NCI-H1436 (cell line): ENCODE measurements at regions not wholly inside any gene's neighbourhood (a gene's known extent, or its start where the extent isn't known, plus 50 kb on each side); places are given as distances from the start of the nearest gene placed in this dataset.

Experiments used
- DNase-seq: peaks from one replicate; lab custom pipeline; 2025; lab: John Stamatoyannopoulos, UW

DNA sequence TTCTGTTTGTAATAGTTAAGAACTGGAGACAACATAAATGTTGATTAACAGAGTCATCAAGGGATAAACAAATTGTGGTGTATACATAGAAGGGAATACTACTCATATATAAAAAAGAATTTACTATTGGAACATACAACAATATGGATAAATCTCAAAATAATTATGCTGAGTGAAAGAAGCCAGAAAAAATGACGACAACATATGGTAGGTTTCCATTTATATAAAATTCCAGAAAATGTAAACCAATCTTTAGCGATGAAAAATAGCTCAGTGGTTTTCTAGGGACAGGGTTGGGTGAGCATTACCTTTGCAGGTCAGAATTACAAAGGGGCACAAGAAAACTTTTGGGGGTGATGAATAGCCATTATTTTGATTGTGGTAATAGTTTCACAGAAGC, 431.6 kb downstream of the PTPRU start:
- DNase-seq, result no peak

DNA sequence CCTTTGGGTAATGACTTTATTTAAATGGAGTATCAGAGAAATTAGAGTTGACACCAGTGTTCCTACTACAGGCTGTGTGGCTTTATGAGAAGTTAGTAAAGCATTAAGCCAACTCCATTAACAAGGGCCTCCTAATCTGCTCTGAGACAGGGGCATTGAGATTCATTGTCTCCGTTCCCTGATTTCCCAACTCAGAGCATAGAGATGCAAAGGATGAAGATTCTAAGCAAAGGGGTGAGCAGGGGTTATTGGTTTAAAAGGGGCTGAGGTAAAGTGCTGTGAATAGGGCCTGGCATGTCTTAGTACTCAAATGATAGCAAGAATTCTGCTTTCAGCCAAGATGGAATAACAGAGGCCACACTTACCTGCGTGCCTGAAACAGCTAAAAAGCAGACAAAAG, 428.4 kb downstream of the PTPRU start:
- no peak for DNase-seq

DNA sequence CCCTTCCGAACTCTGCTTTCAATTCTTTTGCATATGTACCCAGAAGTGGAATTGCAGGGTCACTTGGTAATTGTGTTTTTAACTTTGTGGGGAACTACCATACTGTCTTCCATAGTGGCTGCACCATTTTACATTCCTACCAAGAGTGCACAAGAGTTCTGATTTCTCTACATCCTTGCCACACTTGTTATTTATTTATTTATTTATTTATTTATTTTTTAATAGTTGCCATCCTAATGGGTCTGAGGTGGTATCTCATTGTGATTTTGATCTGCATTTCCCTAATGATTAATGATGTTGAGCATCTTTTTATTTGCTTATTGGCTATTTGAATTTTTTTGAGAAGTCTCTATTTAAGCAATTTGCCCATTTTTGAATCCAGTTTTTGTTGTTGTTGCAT, 422.4 kb downstream of the PTPRU start:
- no peak for DNase-seq

DNA sequence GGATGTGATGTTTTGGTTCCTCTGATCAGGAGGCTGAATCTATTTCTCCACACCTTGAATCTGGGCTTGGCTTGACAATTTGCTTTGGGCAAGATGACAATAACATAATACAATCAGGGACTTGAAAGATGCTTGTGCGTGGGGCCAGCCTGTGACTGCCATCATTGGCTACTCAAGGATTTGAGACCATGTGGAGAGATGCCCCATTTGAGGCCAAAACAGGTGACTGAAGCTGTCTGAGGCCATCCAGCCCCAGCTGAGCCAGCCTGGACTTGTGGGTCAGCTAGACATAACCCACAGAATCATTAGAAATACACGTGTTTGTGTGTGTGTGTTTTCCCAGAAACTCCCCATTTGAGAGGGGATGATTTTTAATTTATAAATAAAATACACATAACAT, 421.5 kb downstream of the PTPRU start:
- no peak for DNase-seq

DNA sequence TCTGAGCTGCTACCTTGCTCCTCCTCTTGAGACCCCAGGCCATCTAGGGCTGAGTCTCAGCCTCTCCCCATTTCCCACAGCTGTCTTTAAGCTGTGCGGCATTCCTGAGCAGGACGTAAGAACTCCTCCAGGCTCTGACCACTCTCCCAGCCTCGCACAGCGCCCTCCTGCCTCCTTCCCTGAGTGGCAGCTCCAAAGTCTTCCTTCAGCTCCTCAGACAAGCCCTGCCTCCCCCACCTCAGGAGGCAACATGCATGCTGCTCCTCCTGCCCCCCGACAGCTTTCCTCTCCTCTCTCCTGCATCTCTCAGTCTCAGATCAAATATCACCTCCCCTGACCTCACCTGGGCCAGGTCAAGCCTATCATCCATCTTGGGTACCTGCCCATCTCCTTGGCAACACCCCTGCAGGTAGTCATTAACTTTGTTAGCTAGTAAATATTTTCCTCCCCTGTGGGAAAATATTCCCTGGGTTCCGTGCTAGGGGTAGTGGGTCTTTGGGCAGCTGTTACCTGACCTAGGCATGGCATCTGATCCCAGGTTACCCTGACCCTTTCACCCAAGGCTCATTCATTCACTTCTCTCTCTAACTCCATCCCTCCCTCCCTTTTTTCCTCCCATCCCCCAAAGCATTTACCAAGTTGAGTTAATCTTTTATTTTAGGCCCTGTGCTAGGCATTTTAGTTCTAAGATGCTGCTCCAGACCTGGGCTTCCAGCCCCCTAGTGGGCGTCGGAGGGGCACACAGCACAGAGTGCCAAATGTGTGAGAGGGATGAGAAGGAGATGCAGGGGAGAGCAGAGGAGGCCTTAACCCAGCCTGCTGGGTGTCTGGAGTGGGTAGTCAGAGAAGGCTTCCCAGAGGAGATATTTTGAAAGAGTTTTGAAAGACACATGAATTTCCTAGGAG, 419.9 kb downstream of the PTPRU start:
- peak; percentile 27 for DNase-seq

DNA sequence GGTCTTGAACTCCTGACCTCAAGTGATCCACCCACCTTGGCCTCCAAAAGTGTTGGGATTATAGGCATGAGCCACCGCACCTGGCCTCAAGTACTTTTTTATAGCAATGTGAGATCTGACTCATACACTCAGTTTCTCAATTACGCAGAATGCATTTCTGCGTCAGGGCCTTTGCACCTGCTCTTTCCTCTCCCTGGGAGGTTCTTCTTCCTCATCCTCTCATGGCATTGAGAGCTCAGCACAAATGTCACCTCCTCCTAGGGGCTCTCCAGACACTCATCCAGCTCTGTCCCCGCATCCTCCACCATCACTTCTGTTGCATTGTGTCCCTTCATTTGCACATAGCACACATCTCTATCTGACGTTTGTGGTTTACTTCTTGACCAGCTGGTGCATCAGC, 418.8 kb downstream of the PTPRU start:
- no peak for DNase-seq

DNA sequence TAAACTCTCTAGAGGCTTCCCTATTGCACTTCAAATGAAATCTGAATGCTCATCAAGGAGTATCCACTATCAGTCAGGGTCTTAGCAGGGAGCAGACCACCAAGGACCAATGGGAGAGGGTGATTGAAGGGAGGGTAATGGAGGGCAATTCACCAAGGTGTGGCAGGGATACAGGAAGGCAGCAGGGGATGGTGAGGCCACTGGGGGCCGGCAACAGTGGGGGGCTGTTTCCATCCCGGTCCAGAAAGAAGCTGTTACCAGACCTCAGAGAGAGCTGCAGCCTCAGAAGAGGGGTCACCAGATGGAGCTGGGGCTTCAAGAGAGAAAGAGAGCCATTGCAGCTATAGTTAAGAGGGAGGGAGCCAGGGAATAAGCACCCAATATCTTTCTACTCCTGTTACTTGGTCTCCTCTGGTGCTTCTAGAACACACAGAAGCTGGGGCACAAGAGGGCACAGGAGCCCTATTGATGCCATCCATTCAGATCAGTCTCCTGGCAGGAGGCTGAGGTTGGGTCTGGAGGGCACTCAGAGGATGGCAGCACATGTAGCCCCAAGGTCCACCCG, 417.6 kb downstream of the PTPRU start:
- no peak for DNase-seq

DNA sequence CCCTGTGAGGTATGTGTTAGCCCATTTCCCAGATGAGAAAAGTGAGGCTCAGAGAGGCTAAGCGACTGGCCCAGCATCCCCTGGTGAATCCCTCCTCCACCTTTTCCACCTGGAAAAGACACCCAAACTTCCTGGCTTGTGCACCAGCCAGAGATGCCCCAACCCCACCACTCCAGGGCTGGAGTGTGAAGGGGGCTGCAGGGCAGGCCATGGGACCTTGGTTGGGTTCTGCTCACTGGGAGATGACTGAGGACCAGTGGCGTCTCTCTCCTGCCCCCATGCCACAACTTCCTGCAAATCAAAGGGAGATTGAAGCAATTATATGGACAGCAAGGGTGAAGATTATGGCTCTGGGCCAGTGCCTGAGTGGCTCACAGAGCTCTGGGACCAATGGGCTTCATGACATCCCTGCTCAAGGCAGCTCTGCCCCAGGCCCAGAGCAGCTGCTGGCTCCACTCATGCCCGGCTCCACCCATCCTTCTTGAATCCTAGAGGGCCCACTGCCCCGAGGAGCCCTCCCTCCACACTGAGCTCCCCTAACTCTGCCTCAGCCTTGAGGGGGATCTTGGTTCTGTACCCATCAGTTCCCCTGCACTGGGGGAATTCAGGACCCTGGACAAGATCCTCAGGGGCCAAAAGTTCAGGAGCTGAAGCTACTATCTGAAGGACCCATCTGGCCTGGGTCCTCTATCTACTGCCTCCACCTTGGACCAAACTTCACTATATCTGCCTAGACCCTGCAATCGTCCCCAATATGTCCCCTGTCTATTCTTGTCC, 416.9 kb downstream of the PTPRU start:
- DNase-seq, result no peak

DNA sequence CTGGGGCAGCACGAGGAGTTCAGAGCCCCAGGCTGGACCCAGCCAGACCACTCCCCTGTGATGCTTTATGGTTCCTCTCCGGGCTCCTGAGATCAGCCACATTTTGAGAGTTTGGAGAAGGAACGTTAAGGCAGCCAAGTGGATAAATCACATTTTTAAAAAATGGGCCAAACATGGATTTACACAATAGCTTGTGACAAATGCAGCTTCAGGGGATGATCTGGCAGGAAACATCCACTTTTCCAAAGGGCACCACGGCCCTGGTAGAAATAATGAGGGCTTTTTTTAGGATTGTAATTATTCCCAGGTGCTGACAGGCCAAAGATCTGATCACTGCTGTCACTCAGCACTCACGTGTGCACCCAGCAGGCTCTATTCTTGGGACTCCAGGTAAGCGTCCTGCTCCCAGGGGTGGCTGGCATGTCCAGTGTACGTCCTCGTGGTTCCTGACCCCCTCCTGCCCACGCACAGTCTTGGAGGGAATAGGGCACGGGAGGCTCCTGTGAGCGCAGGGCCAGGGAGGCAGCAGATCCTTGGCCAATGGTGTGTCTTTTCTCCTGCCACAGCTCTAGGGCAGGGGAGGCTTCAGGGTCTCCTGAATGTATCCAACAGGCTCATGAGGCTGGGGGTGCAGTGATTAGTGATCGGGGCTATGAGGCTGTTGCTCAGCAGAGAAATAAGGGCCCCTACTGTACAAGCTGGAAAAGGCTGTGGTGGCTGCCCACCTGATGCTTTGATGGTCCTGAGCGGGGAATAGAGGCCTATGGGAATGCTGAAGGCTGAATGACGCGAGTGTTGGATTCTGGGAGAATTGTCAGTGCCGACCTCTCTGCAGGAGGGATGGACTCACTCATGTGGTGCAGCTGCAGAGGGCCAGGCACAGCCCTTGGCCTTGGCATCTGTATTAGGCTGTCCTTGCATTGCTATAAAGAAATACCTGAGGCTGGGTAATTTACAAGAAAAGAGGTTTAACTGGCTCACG, 415.7 kb downstream of the PTPRU start:
- DNase-seq, result no peak

DNA sequence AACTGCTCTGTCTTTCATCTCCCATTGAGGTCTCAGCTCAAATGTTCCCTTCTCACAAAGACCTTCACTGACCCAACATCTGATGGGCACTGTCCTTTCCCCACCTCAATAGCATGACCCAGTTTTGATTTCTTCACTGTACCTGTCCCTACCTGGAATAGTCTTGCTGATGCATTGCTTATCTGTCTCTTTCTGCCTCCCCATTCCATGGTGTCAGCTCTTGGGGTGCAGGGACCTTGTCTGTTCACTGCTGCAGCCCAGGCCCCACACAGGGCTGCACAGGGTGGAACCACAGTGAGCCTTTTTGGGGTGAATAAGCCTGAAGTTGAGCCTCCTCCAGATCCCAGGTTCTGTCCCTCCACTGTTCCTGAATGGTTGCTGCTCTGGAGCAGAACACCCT, 414.9 kb downstream of the PTPRU start:
- no peak for DNase-seq

DNA sequence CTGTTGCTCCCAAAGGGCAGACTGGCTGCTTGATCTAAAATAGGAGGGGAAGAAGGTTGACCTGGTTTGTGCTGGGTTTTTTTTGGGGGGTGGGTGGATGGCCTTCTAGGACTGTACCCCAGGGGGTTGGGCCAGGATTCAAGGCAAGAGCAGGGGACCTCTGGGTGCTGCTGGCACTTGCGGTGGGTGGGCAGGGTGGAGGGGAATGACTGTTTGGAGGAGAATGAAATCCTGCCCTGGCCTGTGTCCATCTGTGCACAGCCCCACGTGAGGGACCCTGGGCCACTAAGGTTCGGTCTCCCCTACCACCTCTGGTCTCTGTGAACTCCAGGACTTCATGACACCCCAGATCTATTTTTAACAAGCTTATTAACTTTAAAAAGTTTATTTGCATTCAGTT, 414.2 kb downstream of the PTPRU start:
- DNase-seq, result no peak

DNA sequence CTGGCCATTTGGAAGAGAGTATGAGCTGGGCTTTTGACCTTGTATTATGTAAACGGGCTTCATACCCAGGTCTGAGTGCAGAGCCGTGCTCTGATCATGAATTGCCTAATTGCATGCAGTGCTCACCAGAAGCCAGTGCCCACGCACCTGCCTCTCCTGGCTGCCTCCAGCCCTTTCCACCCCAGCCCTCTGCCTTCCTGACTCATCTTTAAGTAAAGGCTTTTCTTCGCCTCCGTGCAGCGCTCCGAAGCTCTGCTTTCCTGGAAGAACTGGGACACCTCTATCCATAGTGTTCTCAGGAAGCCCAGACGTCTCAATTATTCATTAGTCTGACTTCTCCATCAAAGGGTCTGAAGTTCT, 413.7 kb downstream of the PTPRU start:
- DNase-seq, result no peak

DNA sequence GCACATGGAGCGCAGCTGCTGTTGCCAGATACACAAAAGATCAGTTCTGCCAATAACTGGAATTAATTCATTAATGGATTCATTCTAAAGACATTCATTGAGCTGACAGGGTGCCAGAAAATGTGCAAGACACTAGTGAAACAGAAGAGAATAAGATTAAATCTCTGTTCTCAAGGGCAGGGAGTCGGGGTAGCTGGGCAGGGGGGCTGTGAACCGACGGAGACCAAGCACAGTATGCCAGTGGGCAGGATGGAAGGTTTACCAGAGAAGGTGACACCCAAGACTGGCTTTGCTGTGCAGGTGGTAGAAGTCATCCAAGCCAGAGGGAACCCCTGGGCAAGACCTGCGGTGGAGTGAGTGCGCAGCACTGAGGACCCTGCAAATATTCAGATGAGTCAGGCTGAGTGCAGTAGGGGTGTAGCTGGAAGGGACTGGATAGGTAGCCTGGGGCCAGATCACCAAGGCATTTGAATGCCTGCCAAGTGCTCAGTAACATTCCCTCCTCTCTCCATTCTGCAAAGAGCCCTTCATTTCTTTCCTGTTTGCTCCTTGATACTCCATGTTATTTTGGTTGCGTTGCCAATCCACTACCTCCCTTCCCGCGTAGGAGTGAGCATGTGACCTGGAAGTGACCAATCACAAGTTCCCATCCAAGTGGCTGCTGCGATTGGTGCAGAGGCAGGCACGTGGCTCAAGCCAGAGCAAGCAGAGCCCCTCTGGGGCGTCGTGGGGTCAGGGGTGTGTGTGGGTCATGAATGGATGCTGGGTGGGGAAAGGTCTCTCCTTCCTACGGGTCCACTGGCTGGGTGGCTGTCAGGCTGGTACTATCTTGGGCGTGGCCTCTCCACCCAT, 413.1 kb downstream of the PTPRU start:
- DNase-seq, result no peak

DNA sequence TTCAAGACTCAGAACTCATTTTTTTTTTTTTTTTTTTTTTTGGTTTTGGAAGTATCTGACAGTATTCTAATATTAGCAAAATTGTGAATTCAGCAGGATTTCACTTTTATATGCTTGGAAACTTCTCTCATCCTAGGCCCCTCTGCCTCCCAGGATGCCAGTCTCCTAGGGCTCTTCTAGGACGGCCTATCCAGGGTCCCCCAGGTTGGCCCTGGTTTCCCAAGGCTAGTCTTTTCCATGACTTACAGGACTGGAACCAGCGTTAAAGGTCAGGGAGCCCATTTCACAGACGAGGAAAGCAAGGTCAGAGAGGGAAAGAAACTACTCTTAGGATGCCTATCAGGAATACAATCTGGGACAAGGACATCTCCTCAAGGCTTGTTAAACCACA, 412.5 kb downstream of the PTPRU start:
- no peak for DNase-seq

DNA sequence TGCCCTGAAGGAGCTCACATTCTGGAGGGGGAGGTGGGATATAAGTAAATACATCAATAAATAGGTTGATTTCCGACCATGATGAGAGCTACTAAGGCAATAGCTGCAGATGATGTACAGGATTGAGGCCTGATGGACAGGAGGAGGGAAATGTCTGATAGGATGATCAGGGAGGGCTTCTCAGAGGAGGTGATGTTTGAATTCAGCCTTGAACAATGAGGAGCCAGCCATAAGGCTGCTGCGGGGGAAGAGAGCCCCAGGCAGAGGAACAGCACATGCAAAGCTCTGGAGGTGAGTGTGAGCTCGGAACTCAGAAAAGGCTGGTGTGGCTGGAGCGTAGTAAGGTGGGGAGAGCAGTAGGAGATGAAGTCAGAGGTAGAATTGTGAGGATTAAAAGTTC, 411.7 kb downstream of the PTPRU start:
- DNase-seq, result no peak

DNA sequence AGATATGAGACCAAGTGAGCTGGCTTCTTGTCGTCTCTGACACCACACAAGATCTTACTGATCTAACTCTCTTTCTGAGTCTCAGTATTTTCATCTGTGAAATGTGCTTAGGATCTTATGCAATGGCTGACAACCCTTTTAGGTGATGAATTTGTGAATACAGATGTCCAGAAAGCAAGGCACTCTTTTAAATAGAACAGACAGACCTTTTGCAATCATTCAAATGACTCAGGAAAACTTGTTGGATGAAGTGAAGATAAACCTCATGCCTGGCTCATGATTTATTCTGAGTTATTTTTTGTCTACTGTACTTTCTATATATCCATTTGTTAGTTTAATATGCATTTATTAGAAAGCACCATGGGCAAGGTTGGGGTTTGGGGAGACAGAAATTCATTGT, 411.3 kb downstream of the PTPRU start:
- no peak for DNase-seq

DNA sequence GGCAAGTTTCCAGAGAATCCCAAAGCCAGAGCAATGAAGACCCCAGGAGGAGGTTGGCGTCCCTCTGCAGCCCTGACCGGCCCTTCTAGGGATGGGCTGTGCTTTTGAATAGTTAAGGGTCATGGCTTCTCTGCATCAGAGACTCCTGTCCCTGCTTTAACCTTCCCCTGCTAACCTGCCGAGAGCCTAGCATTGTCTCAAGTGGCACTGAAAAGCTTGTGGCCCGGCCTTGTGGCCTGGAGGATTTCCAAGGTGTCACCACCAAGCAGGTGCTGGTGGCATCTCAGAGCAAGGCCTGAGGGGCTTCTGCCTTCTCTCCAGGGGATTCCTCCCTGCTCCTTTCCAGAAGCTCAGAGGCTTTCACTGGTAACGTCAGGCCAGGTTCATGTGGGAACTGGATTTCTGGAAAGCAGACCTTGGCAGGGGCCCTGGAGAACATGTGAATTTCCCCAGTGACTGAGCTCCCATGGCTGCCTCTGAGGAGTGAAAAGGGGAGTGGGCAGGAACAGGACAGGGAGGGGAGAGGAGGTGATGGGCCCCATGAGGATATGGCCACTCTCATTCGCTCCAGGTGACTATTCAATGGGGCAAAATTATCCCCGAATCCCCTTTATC, 409.9 kb downstream of the PTPRU start:
- no peak for DNase-seq

DNA sequence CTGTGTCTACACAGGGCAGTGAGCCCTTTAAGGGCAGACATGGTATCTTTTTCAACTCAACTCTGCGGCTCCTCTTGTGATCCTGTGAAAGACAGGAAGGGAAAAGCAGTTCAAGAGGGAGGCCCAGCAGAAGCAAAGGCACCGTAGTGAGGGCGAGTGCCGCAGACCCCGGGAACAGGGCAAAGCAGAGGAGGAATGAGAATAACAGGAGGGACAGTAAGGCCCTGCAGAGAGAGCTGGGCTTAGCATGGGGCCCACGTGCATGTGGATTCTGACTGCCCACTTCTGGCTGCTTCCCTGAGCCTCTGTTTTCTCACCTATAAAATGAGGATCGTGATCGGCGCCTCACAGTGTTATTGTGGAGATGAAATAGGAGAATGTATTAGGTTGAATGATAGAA, 409.3 kb downstream of the PTPRU start:
- DNase-seq, result no peak

DNA sequence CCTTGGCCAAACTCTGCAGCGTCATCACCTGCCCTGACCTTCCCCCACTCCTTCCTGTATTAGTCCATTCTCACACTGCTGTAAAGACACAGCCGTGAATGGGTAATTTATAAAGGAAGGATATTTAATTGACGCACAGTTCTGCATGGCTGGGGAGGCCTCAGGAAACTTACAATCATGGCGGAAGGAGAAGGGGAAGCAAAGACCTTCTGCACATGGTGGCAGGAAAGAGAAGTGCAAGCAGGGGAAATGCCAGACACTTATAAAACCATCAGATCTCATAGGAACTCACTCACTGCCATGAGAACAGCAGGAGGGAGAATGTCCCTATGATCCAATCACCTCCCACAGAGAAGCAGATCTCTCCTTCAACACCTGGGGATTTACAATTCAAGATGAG, 408.5 kb downstream of the PTPRU start:
- DNase-seq, result no peak

DNA sequence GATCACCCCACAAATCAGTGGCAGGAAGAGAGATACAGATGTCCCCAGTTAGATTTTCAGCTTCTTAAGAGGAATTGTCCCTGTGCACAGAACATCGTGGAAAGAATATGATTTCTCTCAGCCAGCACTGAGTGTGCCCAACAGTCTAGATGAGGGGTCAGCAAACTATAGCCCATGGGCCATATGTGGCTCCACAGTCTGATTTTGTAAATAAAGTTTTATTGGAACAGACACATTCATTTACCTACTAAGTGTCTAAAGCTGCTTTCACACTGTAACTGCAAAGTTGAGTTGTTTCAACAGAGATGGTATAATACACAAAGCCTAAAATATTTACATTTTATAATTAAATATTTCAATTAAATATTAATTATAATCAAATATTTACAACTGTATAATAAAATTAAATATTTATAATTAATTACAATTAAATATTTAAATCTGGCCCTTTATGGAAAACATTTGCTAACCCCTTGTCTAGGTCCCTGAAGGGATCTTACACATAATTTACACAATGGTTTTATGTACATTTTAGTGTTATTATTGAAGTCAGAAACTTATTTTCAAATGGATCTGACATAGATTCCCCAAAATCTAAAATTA, 407.6 kb downstream of the PTPRU start:
- DNase-seq, result no peak
